ENCODE measurements at regions not wholly inside any gene's neighbourhood (a gene's known extent, or its start where the extent isn't known, plus 50 kb on each side); places are given as distances from the start of the nearest gene placed in this dataset.

GRCh38 chrX:145923376-145923775, 105.7 kb downstream of the SLITRK2 start:
- DNase-seq = no peak
- Mint-ChIP-seq H3K36me3 (ENCODE audit: insufficient read depth, unreplicated experiment) (no peaks in the 10 kb centered on the region), H3K27ac (ENCODE audit: unreplicated experiment) (no peak overlapping the region), H3K4me3 (ENCODE audit: low read depth, unreplicated experiment) (no peak overlapping the region), H3K4me1 (ENCODE audit: low read depth, unreplicated experiment) (no peaks in the 10 kb centered on the region), H3K27me3 (ENCODE audit: unreplicated experiment) (no peaks in the 10 kb centered on the region), H3K9me3 (ENCODE audit: low read depth, unreplicated experiment) (peaks cover 2% of the 10 kb centered on the region)
- CTCF ChIA-PET = no interaction called here
- BruUV-seq (replicated peaks) = no TSS peak
- intact Hi-C loops (cut with micrococcal nuclease; ENCODE audit: unreplicated experiment) = no loop called here
- no peak for TF ChIP-seq CTCF (IDR thresholded peaks at IDR 0.05; ENCODE audit: unreplicated experiment)

GRCh38 chrX:145936769-145937168, 119.1 kb downstream of the SLITRK2 start:
- H3K9me3 Mint-ChIP-seq (ENCODE audit: low read depth, unreplicated experiment) = peaks cover 6% of the 10 kb centered on the region
- TF ChIP-seq CTCF (IDR thresholded peaks at IDR 0.05; ENCODE audit: unreplicated experiment) = no peak
- H3K36me3 Mint-ChIP-seq (ENCODE audit: insufficient read depth, unreplicated experiment) = no peaks in the 10 kb centered on the region

GRCh38 chrX:145949056-145949455, 131.4 kb downstream of the SLITRK2 start:
- CTCF ChIA-PET = no interaction called here
- Mint-ChIP-seq H3K4me3 (ENCODE audit: low read depth, unreplicated experiment) (no peak overlapping the region), H3K36me3 (ENCODE audit: insufficient read depth, unreplicated experiment) (no peaks in the 10 kb centered on the region), H3K9me3 (ENCODE audit: low read depth, unreplicated experiment) (peaks cover 6% of the 10 kb centered on the region), H3K27me3 (ENCODE audit: unreplicated experiment) (no peaks in the 10 kb centered on the region), H3K27ac (ENCODE audit: unreplicated experiment) (no peak overlapping the region), H3K4me1 (ENCODE audit: low read depth, unreplicated experiment) (no peaks in the 10 kb centered on the region)
- no TSS peak for BruUV-seq (replicated peaks)
- no peak for TF ChIP-seq CTCF (IDR thresholded peaks at IDR 0.05; ENCODE audit: unreplicated experiment)
- DNase-seq = no peak
- intact Hi-C loops (cut with micrococcal nuclease; ENCODE audit: unreplicated experiment) = no loop called here

More at GRCh38 chrX:145936769-145937168, 119.1 kb downstream of the SLITRK2 start:
- Mint-ChIP-seq H3K27ac (ENCODE audit: unreplicated experiment) (no peak overlapping the region), H3K4me3 (ENCODE audit: low read depth, unreplicated experiment) (no peak overlapping the region), H3K27me3 (ENCODE audit: unreplicated experiment) (no peaks in the 10 kb centered on the region), H3K4me1 (ENCODE audit: low read depth, unreplicated experiment) (no peaks in the 10 kb centered on the region)
- DNase-seq = no peak
- CTCF ChIA-PET = no interaction called here
- intact Hi-C loops (cut with micrococcal nuclease; ENCODE audit: unreplicated experiment) = no loop called here
- no TSS peak for BruUV-seq (replicated peaks)

DNA sequence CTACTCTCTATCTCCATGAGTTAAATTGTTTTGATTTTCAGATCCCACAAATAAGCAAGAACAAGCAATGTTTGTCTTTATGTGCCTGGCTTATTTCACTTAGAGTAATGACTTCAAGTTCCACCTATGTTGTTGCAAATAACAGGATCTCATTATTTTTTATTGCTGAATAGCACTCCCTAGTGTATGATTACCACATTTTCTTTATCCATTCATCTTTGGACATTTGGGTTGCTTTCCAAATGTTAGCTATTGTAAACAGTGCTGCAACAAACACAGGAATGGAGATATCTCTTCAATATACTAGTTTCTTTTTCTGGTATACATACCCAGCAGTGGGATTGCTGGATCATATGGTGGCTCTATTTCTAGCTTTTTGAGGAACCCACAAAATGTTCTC, 136.0 kb downstream of the SLITRK2 start:
- no peak overlapping the region for H3K4me3 Mint-ChIP-seq (ENCODE audit: low read depth, unreplicated experiment)
- H3K9me3 Mint-ChIP-seq (ENCODE audit: low read depth, unreplicated experiment) = peaks cover 9% of the 10 kb centered on the region
- no peak for TF ChIP-seq CTCF (IDR thresholded peaks at IDR 0.05; ENCODE audit: unreplicated experiment)
- BruUV-seq (replicated peaks) = no TSS peak
- intact Hi-C loops (cut with micrococcal nuclease; ENCODE audit: unreplicated experiment) = no loop called here
- CTCF ChIA-PET = no interaction called here
- DNase-seq = no peak
- H3K36me3 Mint-ChIP-seq (ENCODE audit: insufficient read depth, unreplicated experiment) = no peaks in the 10 kb centered on the region
- no peaks in the 10 kb centered on the region for H3K4me1 Mint-ChIP-seq (ENCODE audit: low read depth, unreplicated experiment)
- no peak overlapping the region for H3K27ac Mint-ChIP-seq (ENCODE audit: unreplicated experiment)
- H3K27me3 Mint-ChIP-seq (ENCODE audit: unreplicated experiment) = no peaks in the 10 kb centered on the region

GRCh38 chrX:145990051-145990450, 172.4 kb downstream of the SLITRK2 start:
- no TSS peak for BruUV-seq (replicated peaks)
- TF ChIP-seq CTCF (IDR thresholded peaks at IDR 0.05; ENCODE audit: unreplicated experiment) = no peak
- intact Hi-C loops (cut with micrococcal nuclease; ENCODE audit: unreplicated experiment) = no loop called here
- CTCF ChIA-PET = no interaction called here
- Mint-ChIP-seq H3K27ac (ENCODE audit: unreplicated experiment) (no peak overlapping the region), H3K27me3 (ENCODE audit: unreplicated experiment) (no peaks in the 10 kb centered on the region), H3K4me1 (ENCODE audit: low read depth, unreplicated experiment) (no peaks in the 10 kb centered on the region), H3K36me3 (ENCODE audit: insufficient read depth, unreplicated experiment) (no peaks in the 10 kb centered on the region), H3K4me3 (ENCODE audit: low read depth, unreplicated experiment) (no peak overlapping the region), H3K9me3 (ENCODE audit: low read depth, unreplicated experiment) (peaks cover 16% of the 10 kb centered on the region)
- DNase-seq = no peak
